GM21360 (cell line): ENCODE measurements at regions not wholly inside any gene's neighbourhood (a gene's known extent, or its start where the extent isn't known, plus 50 kb on each side); places are given as distances from the start of the nearest gene placed in this dataset.
"Not testable (repeated sequence)": the region's sequence is repeated elsewhere in the genome, so short reads cannot be mapped to it uniquely, and the experiment has no call there.

Experiments
- ATAC-seq: cut with Tn5 transposase; IDR thresholded peaks from one replicate; pipeline ENCODE4 v1.9.1; 2021; ENCODE audit warnings: mild to moderate bottlenecking, moderate library complexity; ENCODE audit not compliant: unreplicated experiment

GRCh38 chr9:41273549-41274267 is 84.6 kb upstream of the ZNG1F start:
- ATAC-seq, result peak; percentile 100

GRCh38 chr9:41272879-41273548 is 83.9 kb upstream of the ZNG1F start:
- peak; percentile 8 for ATAC-seq

- ATAC-seq, result not testable (repeated sequence)
These were observed 81.9 kb upstream of the ZNG1F start for GRCh38 chr9:41270992-41271391.

- not testable (repeated sequence) for ATAC-seq
These were observed 80.4 kb upstream of the ZNG1F start for GRCh38 chr9:41269471-41269870.

DNA sequence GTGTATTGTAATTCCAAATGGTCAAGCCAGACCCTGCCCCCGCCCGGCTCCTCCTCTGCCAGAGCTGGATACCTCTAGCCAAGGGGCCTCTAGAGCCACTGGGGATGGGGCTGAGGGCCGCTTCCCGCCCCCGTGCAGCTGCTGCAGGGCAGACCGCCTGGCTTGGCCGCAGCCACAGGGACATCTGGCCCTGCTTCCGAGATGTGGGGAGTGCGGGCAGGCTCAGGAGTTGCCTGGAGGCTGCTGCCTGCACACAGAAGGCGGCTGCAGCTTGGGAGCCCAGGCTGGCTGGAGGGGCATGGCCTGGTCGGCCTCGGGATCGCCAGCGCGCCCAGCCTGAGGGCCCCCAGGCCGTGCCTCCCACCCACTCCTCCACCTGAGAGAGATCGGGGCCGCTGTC is 79.9 kb upstream of the ZNG1F start:
- ATAC-seq, result not testable (repeated sequence)

DNA sequence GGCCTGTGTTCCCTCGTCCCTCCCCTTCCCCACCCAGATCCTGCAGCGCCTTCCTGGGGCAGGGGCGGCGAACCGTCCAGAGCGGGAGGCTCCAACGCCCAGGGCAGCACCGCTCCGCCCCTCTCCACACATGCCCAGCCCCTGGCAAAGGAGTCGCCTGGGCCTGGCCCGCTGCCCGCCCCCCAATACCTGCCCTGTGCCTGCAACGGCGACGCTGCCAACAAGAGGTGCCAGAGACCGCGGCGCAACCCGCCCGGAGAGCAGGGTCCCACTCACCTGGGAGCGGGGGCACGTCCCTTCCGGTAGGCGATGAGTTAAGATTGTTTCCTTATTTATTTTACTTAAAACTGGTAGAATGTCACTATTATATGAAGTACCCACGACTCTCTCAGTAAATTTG is 77.5 kb upstream of the ZNG1F start:
- not testable (repeated sequence) for ATAC-seq

- ATAC-seq, result not testable (repeated sequence)
These were observed 76.9 kb upstream of the ZNG1F start for GRCh38 chr9:41266000-41266399.

GRCh38 chr9:41251973-41252372 is 62.9 kb upstream of the ZNG1F start:
- ATAC-seq, result not testable (repeated sequence)

DNA sequence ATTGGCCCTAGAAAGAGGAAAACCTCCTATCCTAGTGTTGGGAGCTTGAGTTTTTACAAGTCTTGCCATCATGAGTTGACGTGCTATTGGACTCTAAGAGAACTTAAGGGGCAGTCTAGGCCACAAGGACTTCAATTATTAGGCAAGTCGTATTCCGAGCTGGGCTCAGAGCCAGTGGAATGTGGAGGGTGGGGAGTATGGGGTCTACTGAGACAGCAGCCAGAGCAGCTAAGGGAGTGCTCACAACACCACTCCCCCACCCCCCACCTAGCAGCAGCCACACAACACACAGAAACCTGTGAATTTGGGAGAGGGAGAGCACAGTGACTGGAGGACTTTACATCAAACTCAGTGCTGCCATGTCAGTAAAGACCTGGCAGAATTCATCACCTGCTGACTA is 62.0 kb upstream of the ZNG1F start:
- not testable (repeated sequence) for ATAC-seq

GRCh38 chr9:41246702-41247101 is 57.6 kb upstream of the ZNG1F start:
- not testable (repeated sequence) for ATAC-seq
